GM13976 (cell line): ENCODE measurements at regions not wholly inside any gene's neighbourhood (a gene's known extent, or its start where the extent isn't known, plus 50 kb on each side); places are given as distances from the start of the nearest gene placed in this dataset.

Experiments
- DNase-seq: peaks from one replicate; pipeline ENCODE4 v3.0.0; 2012; ENCODE audit warnings: low spot score
- in situ Hi-C: fragments of 300-500 bp; cut with MboI; formaldehyde crosslinking; loops from one replicate; pipeline ENCODE4 v1.12.0; 2022; ENCODE audit warnings: low sequenced_read_pairs, mixed read lengths, inconsistent platforms; ENCODE audit not compliant: unreplicated experiment
- TF ChIP-seq, protein P1 (sequence below): IDR thresholded peaks from 2 replicates; pipeline ENCODE4 v1.5.1; 2012; ENCODE audit warnings: borderline replicate concordance, mild to moderate bottlenecking; ENCODE audit not compliant: insufficient read depth; ENCODE audit errors: extremely low read depth, missing control alignments, control extremely low read depth

DNA sequence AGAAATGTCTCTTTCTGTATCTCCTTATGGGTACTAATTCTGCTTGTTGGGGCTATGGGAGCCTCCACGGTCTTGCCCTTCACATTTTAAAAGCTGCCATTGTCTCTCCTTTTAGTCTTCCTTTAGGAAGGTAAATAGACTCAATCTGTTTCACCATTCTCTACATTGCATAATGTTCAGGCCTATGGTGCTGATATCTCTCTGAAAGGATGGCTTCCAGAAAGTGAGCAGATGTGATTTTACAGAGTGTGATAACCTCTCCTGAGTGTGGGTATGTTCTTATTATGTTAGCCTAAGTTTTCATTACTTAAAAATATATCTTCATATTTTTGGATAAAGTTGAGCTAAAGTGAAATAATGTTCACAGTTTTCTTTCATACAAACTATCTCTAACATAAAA lies 254.0 kb upstream of the PITX2 start:
- in situ Hi-C loops = no loop called here
- TF ChIP-seq, protein P1, sequence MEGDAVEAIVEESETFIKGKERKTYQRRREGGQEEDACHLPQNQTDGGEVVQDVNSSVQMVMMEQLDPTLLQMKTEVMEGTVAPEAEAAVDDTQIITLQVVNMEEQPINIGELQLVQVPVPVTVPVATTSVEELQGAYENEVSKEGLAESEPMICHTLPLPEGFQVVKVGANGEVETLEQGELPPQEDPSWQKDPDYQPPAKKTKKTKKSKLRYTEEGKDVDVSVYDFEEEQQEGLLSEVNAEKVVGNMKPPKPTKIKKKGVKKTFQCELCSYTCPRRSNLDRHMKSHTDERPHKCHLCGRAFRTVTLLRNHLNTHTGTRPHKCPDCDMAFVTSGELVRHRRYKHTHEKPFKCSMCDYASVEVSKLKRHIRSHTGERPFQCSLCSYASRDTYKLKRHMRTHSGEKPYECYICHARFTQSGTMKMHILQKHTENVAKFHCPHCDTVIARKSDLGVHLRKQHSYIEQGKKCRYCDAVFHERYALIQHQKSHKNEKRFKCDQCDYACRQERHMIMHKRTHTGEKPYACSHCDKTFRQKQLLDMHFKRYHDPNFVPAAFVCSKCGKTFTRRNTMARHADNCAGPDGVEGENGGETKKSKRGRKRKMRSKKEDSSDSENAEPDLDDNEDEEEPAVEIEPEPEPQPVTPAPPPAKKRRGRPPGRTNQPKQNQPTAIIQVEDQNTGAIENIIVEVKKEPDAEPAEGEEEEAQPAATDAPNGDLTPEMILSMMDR = no peak
- DNase-seq = no peak

DNA sequence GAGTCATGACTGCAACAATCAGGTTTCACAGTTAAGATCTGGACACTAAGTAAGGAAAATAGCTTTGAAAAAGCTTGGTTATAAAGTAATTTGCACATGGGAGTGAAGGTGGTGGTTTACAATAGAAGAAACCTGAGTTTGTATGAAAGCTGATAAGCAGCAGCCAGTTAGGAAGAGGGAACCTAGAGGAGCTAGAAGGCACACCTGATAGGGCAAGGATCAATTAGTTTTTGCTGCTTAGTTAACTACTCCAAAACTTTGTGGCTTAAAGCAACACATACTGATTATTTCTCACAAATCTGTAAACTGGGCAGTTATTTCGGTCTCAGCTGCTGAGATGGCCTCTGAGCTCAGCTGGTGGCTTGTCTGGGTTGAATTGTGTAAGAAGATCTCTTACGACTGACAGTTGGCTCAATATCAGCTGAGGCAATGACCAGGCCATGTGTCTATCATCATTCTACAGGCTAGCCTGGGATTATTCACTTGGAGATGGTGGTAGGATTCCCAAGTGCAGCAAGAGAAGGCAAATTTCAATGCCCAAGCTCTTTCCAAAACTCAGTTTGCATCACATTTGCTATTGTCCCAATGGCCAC lies 255.0 kb upstream of the PITX2 start:
- TF ChIP-seq, protein P1 = no peak
- in situ Hi-C loops = no loop called here
- DNase-seq = no peak

DNA sequence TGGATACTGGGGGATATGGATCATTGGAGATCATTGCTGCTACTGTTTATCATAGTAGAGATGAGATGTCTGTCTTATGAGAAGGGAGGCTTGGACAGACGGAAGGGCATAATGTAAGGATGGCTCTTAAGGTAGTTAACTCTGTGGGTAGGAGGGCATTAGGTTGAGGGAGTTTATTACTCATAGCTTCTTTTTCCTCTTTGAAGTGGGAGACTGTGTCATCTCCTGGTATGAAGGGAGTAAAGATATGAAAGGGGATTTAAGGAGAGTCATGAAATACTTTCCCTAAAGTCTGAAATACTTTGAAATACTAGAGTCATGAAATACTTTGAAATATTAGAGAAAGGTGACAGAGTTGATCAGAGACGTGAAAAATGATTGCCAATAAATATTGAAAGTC lies 255.5 kb upstream of the PITX2 start:
- in situ Hi-C loops = no loop called here
- TF ChIP-seq, protein P1 = no peak
- DNase-seq = no peak

DNA sequence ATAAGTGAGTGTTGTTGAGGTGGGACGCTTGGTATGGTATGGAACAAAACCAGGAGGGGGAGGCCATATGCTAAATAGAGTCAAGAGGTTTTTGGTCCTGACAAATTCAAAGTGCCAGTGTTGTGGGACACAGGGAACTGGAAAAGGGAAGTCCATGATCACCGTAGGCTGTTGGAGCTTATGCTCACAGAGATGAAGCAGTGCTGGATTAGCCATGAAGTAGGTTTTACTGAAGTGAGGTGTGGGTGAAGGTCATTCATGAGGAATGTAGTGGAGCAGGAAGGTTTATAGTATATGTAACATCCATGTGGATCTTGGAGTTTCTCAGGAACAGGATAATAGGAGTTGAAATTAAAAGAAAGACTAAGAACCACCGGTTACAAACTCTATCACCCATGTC lies 256.1 kb upstream of the PITX2 start:
- no peak for DNase-seq
- in situ Hi-C loops = no loop called here
- TF ChIP-seq, protein P1 = no peak

DNA sequence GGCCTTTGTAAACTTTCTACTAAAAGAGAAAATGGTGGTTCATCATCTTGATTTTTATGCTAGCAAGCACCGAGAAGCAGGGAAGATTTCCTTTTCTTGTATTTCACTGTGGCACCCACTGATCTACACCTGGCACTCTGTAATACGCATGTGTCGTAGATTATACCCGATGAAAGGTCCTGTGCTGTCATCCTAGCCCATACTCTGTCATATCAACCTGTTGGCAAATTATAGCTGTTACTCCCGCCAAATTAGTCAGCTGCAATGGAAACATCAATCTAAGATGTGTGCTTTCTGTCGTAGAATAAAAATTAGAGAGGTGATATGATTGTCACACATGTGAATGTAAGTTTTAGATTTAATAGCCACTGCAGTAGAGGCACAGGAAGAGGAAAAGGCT lies 263.4 kb upstream of the PITX2 start:
- TF ChIP-seq, protein P1 = no peak
- no peak for DNase-seq
- in situ Hi-C loops = no loop called here

DNA sequence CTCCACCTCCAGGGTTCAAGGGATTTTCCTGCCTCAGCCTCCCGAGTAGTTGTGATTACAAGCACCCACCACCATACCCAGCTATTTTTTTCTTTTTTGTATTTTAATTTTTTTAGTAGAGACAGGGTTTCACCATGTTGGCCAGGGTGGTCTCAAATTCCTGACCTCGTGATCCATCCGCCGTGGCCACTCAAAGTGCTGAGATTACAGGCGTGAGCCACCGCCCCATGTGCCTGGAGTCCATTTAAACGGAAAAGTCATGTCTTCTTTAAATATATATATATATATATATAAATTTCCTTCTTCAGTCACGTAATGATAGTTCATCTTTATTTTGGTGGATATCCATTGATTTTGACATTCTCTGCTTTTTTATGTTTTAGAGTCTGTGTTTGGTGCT lies 264.0 kb upstream of the PITX2 start:
- in situ Hi-C loops = no loop called here
- TF ChIP-seq, protein P1 = no peak
- no peak for DNase-seq
